Fibroblast of mammary gland (primary cell): ENCODE measurements at regions not wholly inside any gene's neighbourhood (a gene's known extent, or its start where the extent isn't known, plus 50 kb on each side); places are given as distances from the start of the nearest gene placed in this dataset.

Source experiments
- DNase-seq: peaks from one replicate; pipeline ENCODE4 v3.0.0-alpha.2; 2010; ENCODE audit warnings: low read depth
- H3K4me3 ChIP-seq: 2 replicates; pipeline ENCODE4 v1.5.1; 2011; ENCODE audit warnings: low read depth, mild to moderate bottlenecking, low read length, moderate library complexity; ENCODE audit not compliant: control insufficient read depth
- CTCF ChIP-seq: conservative IDR thresholded peaks from 2 replicates; pipeline ENCODE4 v1.5.1; 2011; ENCODE audit warnings: low read depth, low read length, inconsistent platforms; ENCODE audit not compliant: control insufficient read depth, insufficient read depth

GRCh38 chr5:38051711-38052511 lies 206.4 kb upstream of the EGFLAM start:
- no peak for TF ChIP-seq CTCF
- H3K4me3 ChIP-seq = no peak overlapping the region
- DNase-seq = no peak

GRCh38 chr5:38048400-38048799 lies 208.6 kb upstream of the GDNF start:
- TF ChIP-seq CTCF = no peak
- no peak for DNase-seq
- no peak overlapping the region for H3K4me3 ChIP-seq

GRCh38 chr5:38046103-38046502 lies 206.3 kb upstream of the GDNF start:
- no peak for TF ChIP-seq CTCF
- no peak overlapping the region for H3K4me3 ChIP-seq
- DNase-seq = no peak

GRCh38 chr5:38045446-38045845 lies 205.6 kb upstream of the GDNF start:
- no peak for DNase-seq
- H3K4me3 ChIP-seq = no peak overlapping the region
- no peak for TF ChIP-seq CTCF

GRCh38 chr5:38039826-38040225 lies 200.0 kb upstream of the GDNF start:
- no peak for TF ChIP-seq CTCF
- no peak for DNase-seq
- no peak overlapping the region for H3K4me3 ChIP-seq

GRCh38 chr5:38039091-38039490 lies 199.2 kb upstream of the GDNF start:
- no peak overlapping the region for H3K4me3 ChIP-seq
- no peak for TF ChIP-seq CTCF
- DNase-seq = no peak
